Stimulated activated CD8-positive, alpha-beta memory T cell treated with anti-CD3 and anti-CD28 coated beads, Interleukin-4, amount 100 ng/mL, for 48 hours (primary cell): ENCODE measurements at regions not wholly inside any gene's neighbourhood (a gene's known extent, or its start where the extent isn't known, plus 50 kb on each side); places are given as distances from the start of the nearest gene placed in this dataset.

Source experiments
- DNase-seq: peaks from one replicate; pipeline ENCODE4 v3.0.0-alpha.2; 2020

GRCh38 chr9:28779243-28779642 is 1206.0 kb upstream of the C9orf72 start:
- DNase-seq = no peak

- no peak for DNase-seq
These were observed 1208.2 kb upstream of the C9orf72 start for GRCh38 chr9:28781481-28781880.

GRCh38 chr9:28782630-28783029 is 1209.3 kb upstream of the C9orf72 start:
- no peak for DNase-seq

- no peak for DNase-seq
These were observed 1219.4 kb upstream of the C9orf72 start for GRCh38 chr9:28792716-28793115.

- no peak for DNase-seq
These were observed 1226.6 kb upstream of the C9orf72 start for GRCh38 chr9:28799876-28800275.

GRCh38 chr9:28801144-28801799 is 1228.0 kb upstream of the C9orf72 start:
- DNase-seq = no peak

GRCh38 chr9:28805197-28805596 is 1231.9 kb upstream of the C9orf72 start:
- no peak for DNase-seq

- no peak for DNase-seq
These were observed 1234.8 kb upstream of the C9orf72 start for GRCh38 chr9:28808042-28808441.

- no peak for DNase-seq
These were observed 1237.3 kb upstream of the C9orf72 start for GRCh38 chr9:28810388-28811075.

- no peak for DNase-seq
These were observed 1247.5 kb upstream of the C9orf72 start for GRCh38 chr9:28820741-28821140.

GRCh38 chr9:28821240-28821639 is 1248.0 kb upstream of the C9orf72 start:
- DNase-seq = no peak

- no peak for DNase-seq
These were observed 1251.2 kb upstream of the C9orf72 start for GRCh38 chr9:28824432-28824963.

- no peak for DNase-seq
These were observed 1259.0 kb upstream of the C9orf72 start for GRCh38 chr9:28832168-28832770.

GRCh38 chr9:28834156-28834555 is 1260.9 kb upstream of the C9orf72 start:
- no peak for DNase-seq

GRCh38 chr9:28839778-28840430 is 1266.6 kb upstream of the C9orf72 start:
- DNase-seq = no peak

GRCh38 chr9:28841775-28842174 is 1268.5 kb upstream of the C9orf72 start:
- no peak for DNase-seq

- no peak for DNase-seq
These were observed 1274.0 kb upstream of the C9orf72 start for GRCh38 chr9:28847331-28847730.

GRCh38 chr9:28848671-28849070 is 1275.4 kb upstream of the C9orf72 start:
- DNase-seq = no peak

GRCh38 chr9:28853477-28853876 is 1280.2 kb upstream of the C9orf72 start:
- no peak for DNase-seq

- no peak for DNase-seq
These were observed 1293.7 kb upstream of the C9orf72 start for GRCh38 chr9:28866951-28867350.

- no peak for DNase-seq
These were observed 1295.1 kb upstream of the C9orf72 start for GRCh38 chr9:28868228-28868990.

- DNase-seq = no peak
These were observed 1309.2 kb upstream of the C9orf72 start for GRCh38 chr9:28882529-28882928.

GRCh38 chr9:28883234-28883633 is 1310.0 kb upstream of the C9orf72 start:
- no peak for DNase-seq
